Gastroesophageal sphincter (tissue), 3 donors: ENCODE measurements at regions not wholly inside any gene's neighbourhood (a gene's known extent, or its start where the extent isn't known, plus 50 kb on each side); places are given as distances from the start of the nearest gene placed in this dataset.

Experiments
- CTCF ChIP-seq, 4 experiments: fragments of 200-600 bp in 2 of 4; fragments of 450-650 bp in 2 of 4; sonication (generic) in 1 of 4; IDR thresholded peaks; one replicate each; pipeline ENCODE4 v1.5.1; 2017 to 2019; ENCODE audit warnings: antibody characterized with exemption in 4 of 4, mild to moderate bottlenecking in 2 of 4, moderate library complexity in 2 of 4
- EP300 ChIP-seq: sonication (generic); formaldehyde crosslinking; IDR thresholded peaks from one replicate; pipeline ENCODE4 v1.6.1; 2017; ENCODE audit warnings: antibody characterized with exemption, mild to moderate bottlenecking
- POLR2A ChIP-seq, 2 donors: fragments of 450-650 bp; IDR thresholded peaks; one replicate each; pipeline ENCODE4 v1.6.1; 2017; ENCODE audit warnings: antibody characterized with exemption in 2 of 2, mild to moderate bottlenecking in 2 of 2, moderate library complexity in 1 of 2
- POLR2AphosphoS5 ChIP-seq: sonication (generic); formaldehyde crosslinking; IDR thresholded peaks from one replicate; pipeline ENCODE4 v1.6.1; 2017; ENCODE audit warnings: antibody characterized with exemption

GRCh38 chr18:34631093-34631966 lies 78.8 kb upstream of the DTNA start:
- no peak for TF ChIP-seq POLR2A (IDR thresholded peaks at IDR 0.05)
- no peak for TF ChIP-seq POLR2AphosphoS5
- TF ChIP-seq CTCF (IDR thresholded peaks at IDR 0.05): no peak
- TF ChIP-seq EP300: no peak
